Erythroblast (primary cell): ENCODE measurements at regions not wholly inside any gene's neighbourhood (a gene's known extent, or its start where the extent isn't known, plus 50 kb on each side); places are given as distances from the start of the nearest gene placed in this dataset.

Experiments used
- DNase-seq, 2 experiments: peaks; one replicate each; lab custom pipeline; 2025; lab: John Stamatoyannopoulos, UW
- GATA1 ChIP-seq: IDR thresholded peaks from 2 replicates; pipeline ENCODE4 v1.6.1; 2011; ENCODE audit warnings: low read depth, mild to moderate bottlenecking, control low read depth, low read length, moderate library complexity
- POLR2A ChIP-seq: IDR thresholded peaks from 2 replicates; pipeline ENCODE4 v1.6.1; 2011; ENCODE audit warnings: mild to moderate bottlenecking, low read length

GRCh38 chr4:187212446-187213080, 488.9 kb upstream of the FAT1 start:
- no peak for DNase-seq
- TF ChIP-seq GATA1 (no peak), POLR2A (no peak)

DNA sequence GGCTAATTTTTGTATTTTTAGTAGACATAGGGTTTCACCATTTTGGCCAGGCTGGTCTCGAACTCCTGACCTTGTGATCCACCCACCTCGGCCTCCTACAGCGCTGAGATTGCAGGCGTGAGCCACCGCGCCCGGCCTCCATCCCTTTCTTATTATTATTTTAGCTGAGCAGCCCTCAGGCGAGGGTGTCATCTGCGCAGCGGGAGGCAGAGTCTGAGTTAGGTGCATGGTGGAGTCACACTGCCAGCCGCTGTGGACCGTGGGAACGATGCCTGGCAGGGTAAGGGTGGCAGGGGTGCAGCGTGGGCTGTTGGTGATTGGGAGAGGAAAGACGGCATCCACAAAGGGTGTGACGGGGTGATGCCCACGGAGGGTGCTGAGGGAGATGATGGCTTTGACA, 491.8 kb upstream of the FAT1 start:
- no peak for DNase-seq
- TF ChIP-seq GATA1, result no peak
- TF ChIP-seq POLR2A, result no peak

DNA sequence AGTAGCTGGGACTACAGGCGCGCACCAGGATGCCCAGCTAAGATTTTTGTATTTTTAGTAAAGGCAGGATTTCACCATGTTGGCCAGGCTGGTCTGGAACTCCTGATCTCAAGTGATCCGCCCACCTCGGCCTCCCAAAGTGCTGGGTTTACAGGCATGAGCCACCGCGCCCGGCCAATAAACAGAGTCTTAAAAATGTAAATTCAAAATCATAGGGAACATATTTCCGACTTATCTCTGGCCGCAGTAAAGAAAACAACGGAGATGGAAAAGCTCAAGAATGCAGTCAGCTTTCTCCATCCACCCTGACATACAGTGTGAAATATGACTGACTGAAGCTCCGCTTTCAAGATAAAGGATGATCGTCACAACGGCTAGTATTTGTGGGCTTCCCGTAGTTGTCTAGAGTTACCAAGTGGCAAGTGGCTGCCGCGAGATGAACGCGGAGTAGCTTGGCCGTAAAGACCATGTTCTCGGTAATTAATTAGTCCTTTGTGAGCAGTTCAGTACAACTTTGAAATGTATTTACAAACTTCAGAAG, 495.1 kb upstream of the FAT1 start:
- TF ChIP-seq POLR2A (no peak), GATA1 (no peak)
- no peak for DNase-seq

DNA sequence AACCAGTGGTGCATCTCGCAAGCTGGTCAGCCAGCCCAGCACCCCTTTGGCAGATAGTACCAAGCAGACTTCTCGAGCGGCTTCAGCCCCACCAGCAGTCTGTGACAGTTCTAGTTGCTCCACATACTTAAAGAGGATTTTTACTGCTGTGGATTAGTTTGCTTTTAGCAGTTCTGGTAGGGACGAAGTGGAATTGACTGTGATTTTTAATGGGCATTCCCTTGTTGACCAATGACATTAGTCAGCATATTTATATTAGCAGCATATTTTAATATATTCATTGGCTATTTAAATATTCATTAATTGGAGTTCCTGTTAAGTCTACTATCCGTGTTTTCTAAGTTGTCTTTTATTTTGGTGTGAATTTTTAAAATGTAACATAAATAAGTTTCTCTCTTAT, 500.9 kb upstream of the FAT1 start:
- TF ChIP-seq POLR2A, result no peak
- no peak for TF ChIP-seq GATA1
- DNase-seq, result no peak

DNA sequence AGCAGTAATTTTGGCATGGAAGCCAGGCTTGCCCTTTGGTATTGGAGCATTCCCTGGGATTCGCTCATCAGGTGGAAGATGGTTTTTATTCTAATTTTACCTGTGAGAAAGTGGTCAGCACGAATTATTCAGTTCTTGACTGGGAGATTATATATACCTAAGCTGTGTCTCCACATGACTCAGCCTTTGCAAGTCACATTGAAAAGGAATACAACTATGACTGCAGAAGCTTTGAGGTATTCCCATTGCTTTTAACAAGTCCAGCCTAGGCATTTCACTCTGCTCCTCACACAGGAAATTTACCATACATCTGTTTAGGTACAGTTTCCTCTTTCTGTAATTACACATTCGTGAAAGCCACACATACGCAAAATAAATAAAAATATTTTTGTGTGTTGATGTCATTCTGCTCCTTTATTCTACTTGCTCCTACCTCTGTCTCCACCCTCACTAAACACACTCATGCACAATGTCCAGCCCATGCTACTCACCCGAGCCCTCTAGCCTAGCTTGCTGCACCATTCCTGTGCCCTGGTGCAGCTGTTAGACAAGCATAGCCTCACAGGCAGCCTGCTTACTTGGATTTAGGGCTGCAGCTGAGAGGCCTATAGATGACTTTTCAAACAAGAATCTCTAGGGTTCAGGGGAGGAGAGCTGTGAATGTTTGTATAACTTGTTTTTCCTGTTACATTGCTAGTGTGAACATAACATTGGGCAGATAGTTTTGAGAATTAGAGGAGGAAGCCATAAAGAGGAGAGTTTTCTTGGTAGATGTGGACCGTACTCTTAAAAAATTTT, 504.4 kb upstream of the FAT1 start:
- no peak for TF ChIP-seq POLR2A
- TF ChIP-seq GATA1, result no peak
- DNase-seq, result no peak

GRCh38 chr4:187232196-187232595, 508.5 kb upstream of the FAT1 start:
- no peak for TF ChIP-seq GATA1
- TF ChIP-seq POLR2A, result no peak
- no peak for DNase-seq

DNA sequence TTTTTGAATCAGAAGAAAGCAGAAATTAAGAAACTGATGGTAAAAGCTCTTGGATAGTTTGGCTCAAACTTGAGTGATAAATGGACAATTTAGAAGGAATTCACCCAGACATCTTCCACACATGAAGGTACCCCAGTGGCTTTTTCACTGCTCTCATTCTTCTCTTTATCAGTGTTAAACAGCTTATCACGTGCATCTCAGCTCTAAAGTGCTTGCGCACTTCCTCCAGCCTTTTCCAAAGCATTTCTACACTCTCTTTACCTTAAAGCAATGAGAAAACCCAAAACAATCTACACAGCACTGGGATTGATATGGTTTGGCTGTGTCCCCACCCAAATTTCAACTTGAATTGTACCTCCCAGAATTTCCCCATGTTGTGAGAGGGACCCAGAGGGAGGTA, 509.1 kb upstream of the FAT1 start:
- TF ChIP-seq GATA1 (no peak), POLR2A (no peak)
- no peak for DNase-seq

DNA sequence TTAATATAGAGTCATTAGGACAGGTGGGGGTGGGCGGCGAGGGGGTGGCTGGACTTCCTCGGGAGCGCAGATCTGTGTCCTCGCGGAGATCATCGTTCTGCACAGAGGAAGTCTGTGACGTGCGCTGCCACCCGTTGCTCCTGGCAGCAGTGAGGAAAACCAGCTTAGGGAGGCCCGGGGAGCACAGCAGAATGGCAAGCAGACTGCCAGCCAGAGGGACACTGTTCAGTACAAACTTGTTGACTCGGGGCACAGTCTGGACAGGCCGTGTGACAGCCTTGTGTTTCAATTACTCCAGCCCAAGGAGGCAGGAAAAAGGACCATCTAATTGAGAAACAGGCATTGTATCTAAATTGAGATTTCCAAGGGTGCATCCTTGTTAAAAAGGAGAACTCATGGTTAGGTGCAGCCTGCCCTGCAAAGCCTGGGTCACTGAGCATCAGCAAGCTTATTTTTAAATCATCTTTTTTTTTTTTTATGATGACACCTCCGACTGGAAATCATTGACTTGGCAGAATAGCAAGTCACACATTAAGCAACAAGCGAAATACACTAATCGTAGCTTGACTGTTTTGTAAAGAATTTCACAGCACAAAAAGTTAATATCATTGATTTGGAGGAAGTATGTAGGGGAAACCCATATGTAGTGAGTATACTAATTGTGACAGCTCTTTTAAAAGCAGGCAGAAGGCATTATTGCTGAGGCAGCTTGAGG, 512.0 kb upstream of the FAT1 start:
- DNase-seq, result no peak

DNA sequence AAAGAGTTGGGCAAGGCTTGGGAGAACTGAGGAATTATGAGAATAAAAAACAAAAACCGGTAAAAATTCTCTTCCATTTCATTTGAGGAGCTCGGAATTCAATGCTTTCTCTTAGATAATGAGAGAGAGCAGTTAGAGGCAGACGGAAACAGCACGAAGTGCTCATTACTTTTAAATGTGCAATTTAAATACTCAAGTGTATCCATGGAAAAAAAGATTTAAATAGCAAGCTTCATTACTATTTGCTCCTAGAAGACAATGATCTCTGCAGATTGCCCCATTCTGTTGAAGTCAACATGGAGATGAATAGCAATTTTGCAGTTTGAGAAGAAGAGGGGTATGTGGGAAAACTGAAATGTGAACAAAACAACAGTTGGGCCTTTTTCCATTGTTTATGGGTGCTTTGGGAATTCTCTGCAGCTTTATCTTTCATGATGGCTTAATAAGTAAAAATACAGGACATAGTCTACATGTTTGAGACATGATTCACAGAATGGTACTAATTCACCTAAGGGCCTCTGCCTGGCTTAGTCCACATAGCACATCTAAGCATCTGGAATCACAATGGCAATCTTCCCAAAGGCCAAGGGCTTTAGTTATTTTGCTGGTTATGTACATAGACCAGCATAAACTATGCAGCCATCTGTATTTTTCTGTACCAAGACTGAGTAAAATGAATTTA, 512.7 kb upstream of the FAT1 start:
- no peak for DNase-seq
- TF ChIP-seq GATA1, result no peak
- TF ChIP-seq POLR2A, result no peak

More for the DNA sequence above, 512.0 kb upstream of the FAT1 start:
- TF ChIP-seq POLR2A, result no peak

DNA sequence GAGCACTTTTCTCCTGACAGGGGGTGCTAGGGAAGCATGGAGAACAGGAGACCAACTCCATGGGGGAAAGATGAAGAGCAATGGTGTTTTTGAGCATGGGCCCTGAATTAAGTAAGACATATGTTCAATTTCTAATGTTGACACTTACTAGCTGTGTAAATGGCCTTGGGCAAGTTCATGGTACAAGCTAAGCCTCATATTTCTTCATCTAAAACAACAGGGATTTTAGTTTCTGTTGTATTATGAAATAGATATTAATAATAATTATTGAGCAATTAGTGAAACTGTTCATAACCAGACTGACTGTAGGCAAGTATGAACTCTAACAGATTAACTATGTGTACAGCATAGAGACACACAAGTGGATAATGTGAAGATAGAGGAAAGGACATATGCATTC, 515.0 kb upstream of the FAT1 start:
- TF ChIP-seq POLR2A (no peak), GATA1 (no peak)
- DNase-seq, result no peak

- TF ChIP-seq GATA1, result no peak
- TF ChIP-seq POLR2A, result no peak
- no peak for DNase-seq
These were observed 528.2 kb upstream of the FAT1 start for GRCh38 chr4:187251896-187252295.

DNA sequence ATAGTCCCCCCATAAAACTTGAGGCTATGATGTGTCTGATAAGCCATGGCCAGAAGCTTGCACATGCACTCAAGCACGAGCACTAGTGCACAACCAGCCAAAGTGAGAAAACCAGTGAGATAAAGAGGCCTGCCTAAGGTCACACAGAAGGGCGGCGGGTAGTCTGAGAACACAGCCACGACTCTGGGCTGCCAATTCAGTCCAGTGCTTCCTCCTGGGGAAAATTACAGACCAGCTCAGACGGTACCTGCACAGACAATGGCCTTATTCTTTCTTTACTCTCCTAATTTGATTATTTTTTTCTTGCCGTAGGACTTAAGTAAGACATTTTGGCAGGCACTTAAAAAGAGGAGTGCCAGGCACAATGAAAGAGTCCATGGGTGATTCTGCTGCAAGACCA, 533.2 kb upstream of the FAT1 start:
- TF ChIP-seq GATA1, result no peak
- TF ChIP-seq POLR2A, result no peak
- DNase-seq, result no peak

GRCh38 chr4:187258651-187259401, 535.2 kb upstream of the FAT1 start:
- no peak for DNase-seq
- no peak for TF ChIP-seq POLR2A
- TF ChIP-seq GATA1, result no peak

DNA sequence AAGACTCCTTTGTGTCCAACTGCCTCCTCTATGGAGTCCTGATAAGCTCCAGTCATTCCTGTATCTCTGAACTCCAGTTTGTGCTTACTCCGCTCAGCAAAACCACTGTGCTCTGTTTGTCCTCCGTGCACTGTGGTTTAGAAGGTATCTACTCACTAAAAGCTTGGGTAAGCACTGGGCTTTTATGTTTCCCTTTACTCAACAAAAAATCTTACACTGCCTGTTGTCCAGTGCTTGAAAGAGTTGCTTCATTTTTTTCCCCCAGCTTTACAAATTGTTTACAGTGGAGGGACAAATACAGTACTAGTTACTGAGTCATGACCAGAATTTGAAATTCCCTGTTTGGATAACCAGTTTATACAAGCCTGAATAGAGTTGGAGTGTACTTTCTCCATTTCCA, 545.3 kb upstream of the FAT1 start:
- TF ChIP-seq POLR2A (no peak), GATA1 (no peak)
- DNase-seq, result no peak
